Loucy (cell line): ENCODE measurements at regions not wholly inside any gene's neighbourhood (a gene's known extent, or its start where the extent isn't known, plus 50 kb on each side); places are given as distances from the start of the nearest gene placed in this dataset.

ENCODE experiments used
- EZH2phosphoT487 ChIP-seq: fragments of 200-600 bp; IDR thresholded peaks from 2 replicates; pipeline ENCODE4 v1.6.1; 2018; ENCODE audit warnings: antibody characterized with exemption, mild to moderate bottlenecking, moderate library complexity, borderline replicate concordance
- TF ChIP-seq, protein P1 (sequence below): fragments of 200-600 bp; sonication (generic); conservative IDR thresholded peaks from 2 replicates; pipeline ENCODE4 v1.5.1; 2014; ENCODE audit warnings: mild to moderate bottlenecking, antibody characterized with exemption, low read length

- no peak for TF ChIP-seq EZH2phosphoT487
- TF ChIP-seq, protein P1, sequence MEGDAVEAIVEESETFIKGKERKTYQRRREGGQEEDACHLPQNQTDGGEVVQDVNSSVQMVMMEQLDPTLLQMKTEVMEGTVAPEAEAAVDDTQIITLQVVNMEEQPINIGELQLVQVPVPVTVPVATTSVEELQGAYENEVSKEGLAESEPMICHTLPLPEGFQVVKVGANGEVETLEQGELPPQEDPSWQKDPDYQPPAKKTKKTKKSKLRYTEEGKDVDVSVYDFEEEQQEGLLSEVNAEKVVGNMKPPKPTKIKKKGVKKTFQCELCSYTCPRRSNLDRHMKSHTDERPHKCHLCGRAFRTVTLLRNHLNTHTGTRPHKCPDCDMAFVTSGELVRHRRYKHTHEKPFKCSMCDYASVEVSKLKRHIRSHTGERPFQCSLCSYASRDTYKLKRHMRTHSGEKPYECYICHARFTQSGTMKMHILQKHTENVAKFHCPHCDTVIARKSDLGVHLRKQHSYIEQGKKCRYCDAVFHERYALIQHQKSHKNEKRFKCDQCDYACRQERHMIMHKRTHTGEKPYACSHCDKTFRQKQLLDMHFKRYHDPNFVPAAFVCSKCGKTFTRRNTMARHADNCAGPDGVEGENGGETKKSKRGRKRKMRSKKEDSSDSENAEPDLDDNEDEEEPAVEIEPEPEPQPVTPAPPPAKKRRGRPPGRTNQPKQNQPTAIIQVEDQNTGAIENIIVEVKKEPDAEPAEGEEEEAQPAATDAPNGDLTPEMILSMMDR: no peak
Observed at GRCh38 chr1:71298633-71299032, 217.8 kb upstream of the ZRANB2 start.
